ENCODE measurements at regions not wholly inside any gene's neighbourhood (a gene's known extent, or its start where the extent isn't known, plus 50 kb on each side); places are given as distances from the start of the nearest gene placed in this dataset.

DNA sequence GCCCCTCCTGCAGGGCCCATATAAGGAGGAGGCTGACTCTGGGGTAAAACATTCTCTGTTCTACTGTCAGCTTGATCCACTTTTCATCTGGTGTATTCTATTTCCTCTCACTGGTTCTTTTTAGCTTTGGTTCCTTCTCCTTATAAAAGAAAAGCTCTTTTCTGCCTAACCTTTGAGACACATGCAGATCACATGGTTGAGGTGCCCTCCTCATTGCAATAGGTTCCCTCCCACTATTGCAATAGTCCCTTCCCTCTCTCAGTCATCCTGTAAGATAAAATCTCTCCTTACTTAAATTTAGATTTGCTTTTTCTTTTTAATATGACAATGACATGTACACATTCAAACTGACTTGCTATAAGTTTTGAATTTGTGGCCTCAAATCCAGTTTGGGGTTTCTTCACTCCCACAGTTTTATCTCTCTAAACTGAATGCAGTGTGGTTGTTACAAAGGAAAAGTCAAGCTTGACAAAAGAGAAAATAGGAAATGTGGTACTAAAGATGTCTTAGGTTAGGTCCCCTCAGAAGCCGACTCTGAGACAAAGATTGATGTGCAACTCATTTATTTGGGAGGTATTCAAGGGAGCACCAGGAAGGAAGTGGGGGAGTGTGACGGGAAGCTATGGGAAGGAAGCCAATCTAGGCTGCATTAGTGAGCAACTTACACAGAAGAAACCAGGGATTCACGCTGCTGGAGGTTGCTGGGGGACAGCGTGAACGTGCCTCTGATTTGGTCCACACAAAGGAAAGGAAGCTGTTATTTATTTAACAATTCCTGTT lies 127.6 kb upstream of the LINC00305 start:
- TF ChIP-seq, protein P1, sequence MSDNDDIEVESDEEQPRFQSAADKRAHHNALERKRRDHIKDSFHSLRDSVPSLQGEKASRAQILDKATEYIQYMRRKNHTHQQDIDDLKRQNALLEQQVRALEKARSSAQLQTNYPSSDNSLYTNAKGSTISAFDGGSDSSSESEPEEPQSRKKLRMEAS (IDR thresholded peaks at IDR 0.05; ENCODE audit: low read depth, low read length): no peak
- no peak for TF ChIP-seq MYC (IDR thresholded peaks at IDR 0.05; ENCODE audit: low read depth, low read length)
- TF ChIP-seq, protein P2, sequence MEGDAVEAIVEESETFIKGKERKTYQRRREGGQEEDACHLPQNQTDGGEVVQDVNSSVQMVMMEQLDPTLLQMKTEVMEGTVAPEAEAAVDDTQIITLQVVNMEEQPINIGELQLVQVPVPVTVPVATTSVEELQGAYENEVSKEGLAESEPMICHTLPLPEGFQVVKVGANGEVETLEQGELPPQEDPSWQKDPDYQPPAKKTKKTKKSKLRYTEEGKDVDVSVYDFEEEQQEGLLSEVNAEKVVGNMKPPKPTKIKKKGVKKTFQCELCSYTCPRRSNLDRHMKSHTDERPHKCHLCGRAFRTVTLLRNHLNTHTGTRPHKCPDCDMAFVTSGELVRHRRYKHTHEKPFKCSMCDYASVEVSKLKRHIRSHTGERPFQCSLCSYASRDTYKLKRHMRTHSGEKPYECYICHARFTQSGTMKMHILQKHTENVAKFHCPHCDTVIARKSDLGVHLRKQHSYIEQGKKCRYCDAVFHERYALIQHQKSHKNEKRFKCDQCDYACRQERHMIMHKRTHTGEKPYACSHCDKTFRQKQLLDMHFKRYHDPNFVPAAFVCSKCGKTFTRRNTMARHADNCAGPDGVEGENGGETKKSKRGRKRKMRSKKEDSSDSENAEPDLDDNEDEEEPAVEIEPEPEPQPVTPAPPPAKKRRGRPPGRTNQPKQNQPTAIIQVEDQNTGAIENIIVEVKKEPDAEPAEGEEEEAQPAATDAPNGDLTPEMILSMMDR (IDR thresholded peaks at IDR 0.05; ENCODE audit: low read depth, low read length): no peak
- no peak for TF ChIP-seq POLR2A (IDR thresholded peaks at IDR 0.05; ENCODE audit: extremely low read depth, insufficient read length)
- no peak for DNase-seq (ENCODE audit: low read depth)
- H3K4me3 ChIP-seq (ENCODE audit: low read depth, low read length): no peak overlapping the region

DNA sequence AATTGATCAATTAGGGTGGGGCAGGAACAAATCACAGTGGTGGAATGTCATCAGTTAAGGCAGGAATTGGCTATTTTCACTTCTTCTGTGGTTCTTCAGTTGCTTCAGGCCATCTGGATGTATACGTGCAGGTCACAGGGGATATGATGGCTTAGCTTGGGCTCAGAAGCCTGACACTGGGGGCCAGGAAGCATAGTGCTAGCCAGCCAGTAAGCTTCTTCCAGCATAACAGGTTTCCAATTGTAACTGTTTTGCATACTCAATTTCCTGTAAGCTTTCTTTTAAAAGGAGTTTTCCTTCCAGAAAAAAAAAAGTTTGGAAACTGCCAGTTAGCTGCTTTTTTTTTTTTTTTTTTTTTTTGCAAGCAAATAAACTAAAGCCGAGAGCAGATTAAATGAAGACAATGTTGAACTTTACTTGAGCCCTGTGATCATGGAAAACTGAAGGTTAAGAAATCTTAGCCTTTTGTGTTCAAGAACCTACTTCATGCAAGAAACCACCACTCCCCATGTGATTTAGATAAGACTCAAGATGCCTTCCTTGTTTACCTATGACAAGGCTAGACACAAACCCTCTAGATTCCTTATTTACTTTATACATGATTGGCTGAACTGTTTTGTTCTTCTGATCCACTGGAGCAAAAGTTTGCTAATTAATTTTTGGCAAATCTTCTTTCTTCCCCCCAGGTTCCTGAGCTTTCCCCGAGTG lies 126.9 kb upstream of the LINC00305 start:
- TF ChIP-seq POLR2A (IDR thresholded peaks at IDR 0.05; ENCODE audit: extremely low read depth, insufficient read length) (no peak), MYC (IDR thresholded peaks at IDR 0.05; ENCODE audit: low read depth, low read length) (no peak)
- TF ChIP-seq, protein P2 (IDR thresholded peaks at IDR 0.05; ENCODE audit: low read depth, low read length): no peak
- TF ChIP-seq, protein P1 (IDR thresholded peaks at IDR 0.05; ENCODE audit: low read depth, low read length): no peak
- no peak for DNase-seq (ENCODE audit: low read depth)
- no peak overlapping the region for H3K4me3 ChIP-seq (ENCODE audit: low read depth, low read length)

DNA sequence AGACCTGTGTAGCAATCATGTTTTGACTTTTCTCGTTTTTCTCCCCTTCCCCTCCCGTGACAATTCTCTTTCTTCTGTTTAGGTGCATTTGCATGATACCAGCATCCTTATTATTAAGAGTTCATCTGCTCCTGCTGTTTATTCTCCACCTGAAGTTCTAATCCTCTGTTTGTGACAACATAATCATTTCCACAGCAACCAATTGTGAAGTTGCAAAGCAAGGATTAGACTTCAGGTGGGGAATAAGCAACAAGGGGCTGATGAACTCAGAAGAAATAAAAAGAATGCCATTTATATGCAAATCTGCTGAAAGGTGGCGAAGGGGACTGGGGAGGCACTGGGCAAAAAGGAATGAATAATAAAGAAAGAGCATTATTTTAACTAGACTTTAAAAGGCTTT lies 124.8 kb upstream of the LINC00305 start:
- TF ChIP-seq, protein P1 (IDR thresholded peaks at IDR 0.05; ENCODE audit: low read depth, low read length): no peak
- TF ChIP-seq POLR2A (IDR thresholded peaks at IDR 0.05; ENCODE audit: extremely low read depth, insufficient read length) (no peak), MYC (IDR thresholded peaks at IDR 0.05; ENCODE audit: low read depth, low read length) (no peak)
- TF ChIP-seq, protein P2 (IDR thresholded peaks at IDR 0.05; ENCODE audit: low read depth, low read length): no peak
- no peak for DNase-seq (ENCODE audit: low read depth)
- H3K4me3 ChIP-seq (ENCODE audit: low read depth, low read length): no peak overlapping the region

DNA sequence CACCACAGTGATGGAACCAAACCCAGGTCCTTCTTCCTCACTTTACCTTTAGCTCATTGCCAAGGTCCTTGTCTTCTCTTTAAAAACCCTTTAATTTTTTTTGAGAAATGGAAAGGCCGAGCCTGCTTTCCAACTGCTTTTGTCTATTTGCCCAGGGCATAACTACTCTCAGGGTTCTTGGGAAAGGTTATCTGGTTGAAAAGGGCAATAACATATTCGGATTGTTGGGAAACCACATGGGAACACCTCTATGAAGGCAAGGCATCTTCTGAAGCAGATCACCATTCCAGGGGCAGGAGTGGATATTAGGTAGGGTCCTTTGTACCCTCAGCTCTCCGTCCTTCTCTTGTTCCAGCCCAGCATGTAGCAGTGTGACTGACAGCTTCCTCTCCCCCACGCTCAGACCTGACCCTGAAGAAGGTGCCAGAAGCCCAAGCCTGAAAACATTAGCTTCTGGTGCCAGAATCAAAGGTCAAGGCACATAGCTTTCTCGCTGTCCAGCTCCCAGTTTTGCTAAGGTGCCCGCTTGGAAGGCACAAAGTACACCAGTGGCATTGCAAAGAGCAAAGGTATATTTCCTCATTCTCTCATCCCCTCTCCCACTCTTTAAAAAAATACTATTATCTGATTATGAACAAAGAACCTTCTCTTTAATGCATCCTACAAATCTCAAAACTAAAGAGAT lies 123.2 kb upstream of the LINC00305 start:
- no peak for DNase-seq (ENCODE audit: low read depth)
- TF ChIP-seq MYC (IDR thresholded peaks at IDR 0.05; ENCODE audit: low read depth, low read length): no peak
- no peak overlapping the region for H3K4me3 ChIP-seq (ENCODE audit: low read depth, low read length)

DNA sequence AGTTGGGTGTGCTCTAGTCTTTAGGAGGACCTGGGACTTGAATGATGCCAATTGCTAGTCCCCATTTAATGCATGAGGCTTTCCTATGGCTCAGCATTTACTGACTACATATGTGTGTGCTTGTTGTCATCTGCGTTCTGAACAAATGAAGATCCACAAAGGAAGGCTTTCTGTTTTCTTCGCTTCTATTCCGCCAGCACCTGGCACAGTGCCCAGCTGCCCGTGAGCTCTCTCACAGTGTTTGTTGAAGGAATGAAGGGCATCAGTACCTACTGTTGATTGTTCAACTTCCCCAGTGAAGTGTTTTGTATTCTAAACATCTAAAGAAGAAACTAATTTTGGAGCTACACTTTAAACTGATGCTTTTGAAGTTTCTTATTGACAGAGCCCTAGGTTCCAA lies 122.4 kb upstream of the LINC00305 start:
- no peak for DNase-seq (ENCODE audit: low read depth)
- no peak overlapping the region for H3K4me3 ChIP-seq (ENCODE audit: low read depth, low read length)
- TF ChIP-seq MYC (IDR thresholded peaks at IDR 0.05; ENCODE audit: low read depth, low read length): no peak

DNA sequence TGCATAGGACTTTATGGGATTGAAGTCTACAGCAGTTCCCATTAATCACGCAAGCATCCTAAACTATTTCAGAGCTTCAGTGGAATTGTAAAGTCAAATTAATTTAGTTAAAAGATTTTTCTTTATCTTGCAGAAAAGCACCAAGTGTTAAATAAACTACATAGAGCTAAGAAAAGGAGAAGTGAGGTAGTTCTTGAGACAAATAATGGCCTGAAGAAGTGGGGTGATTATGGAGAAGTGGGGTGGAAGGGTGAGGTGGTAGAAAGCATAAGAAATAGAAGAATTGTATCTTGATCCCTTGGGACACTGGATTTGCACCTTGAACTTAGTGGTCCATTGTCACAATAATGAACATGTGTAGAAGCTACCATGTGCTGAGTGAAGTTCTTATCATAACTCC lies 121.7 kb upstream of the LINC00305 start:
- TF ChIP-seq, protein P2 (IDR thresholded peaks at IDR 0.05; ENCODE audit: low read depth, low read length): no peak
- TF ChIP-seq, protein P1 (IDR thresholded peaks at IDR 0.05; ENCODE audit: low read depth, low read length): no peak
- TF ChIP-seq MYC (IDR thresholded peaks at IDR 0.05; ENCODE audit: low read depth, low read length): no peak
- no peak for TF ChIP-seq POLR2A (IDR thresholded peaks at IDR 0.05; ENCODE audit: extremely low read depth, insufficient read length)
- H3K4me3 ChIP-seq (ENCODE audit: low read depth, low read length): no peak overlapping the region
- no peak for DNase-seq (ENCODE audit: low read depth)
